Spleen (tissue), 7 donors: ENCODE measurements at regions not wholly inside any gene's neighbourhood (a gene's known extent, or its start where the extent isn't known, plus 50 kb on each side); places are given as distances from the start of the nearest gene placed in this dataset.

Experiments
- POLR2A ChIP-seq, 3 donors: fragments of 450-650 bp; IDR thresholded peaks; one replicate each; pipeline ENCODE4 v1.5.1; 2017; ENCODE audit warnings: antibody characterized with exemption in 3 of 3, mild to moderate bottlenecking in 1 of 3
- TF ChIP-seq, protein P1 (sequence below), 11 experiments: fragments of 200-600 bp in 7 of 11; fragments of 450-650 bp in 4 of 11; sonication (generic) in 4 of 11; IDR thresholded peaks in 8 of 11; conservative IDR thresholded peaks in 3 of 11; 1 replicate in 7 of 11; 2 replicates in 4 of 11; pipeline versions ENCODE4 v1.4.0 to v1.8.0; 2016 to 2021; ENCODE audit warnings: antibody characterized with exemption in 11 of 11, inconsistent platforms in 4 of 11, mild to moderate bottlenecking in 1 of 11
- donor health status: DM: no; HTN: no; CAD: no; lungs with moderate emphysema.
- donor health status: DM: no; HTN: no; CAD: no.
- donor health status: DM: no; HTN: no; CAD: no.

DNA sequence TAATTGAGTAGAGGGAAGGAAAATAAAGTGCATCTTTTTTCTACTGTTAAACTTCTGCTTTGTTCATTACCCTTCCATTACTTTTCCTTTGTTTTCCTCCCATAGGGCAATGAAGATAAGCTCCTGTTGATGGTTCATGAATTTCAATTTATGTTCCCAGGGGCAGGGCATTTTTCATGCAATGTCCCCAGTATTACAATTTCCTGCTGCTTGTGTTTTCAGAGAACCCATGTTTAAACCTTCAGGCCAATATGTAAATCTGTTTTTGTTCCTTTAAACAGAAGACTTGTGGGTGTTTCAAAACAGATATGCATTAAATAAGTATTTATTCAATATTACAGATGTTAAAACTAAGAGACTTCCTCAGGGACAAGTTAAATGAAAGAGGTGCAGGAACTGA, 834.5 kb downstream of the ZPLD1 start:
- TF ChIP-seq POLR2A (IDR thresholded peaks at IDR 0.05), result no peak
- TF ChIP-seq, protein P1, sequence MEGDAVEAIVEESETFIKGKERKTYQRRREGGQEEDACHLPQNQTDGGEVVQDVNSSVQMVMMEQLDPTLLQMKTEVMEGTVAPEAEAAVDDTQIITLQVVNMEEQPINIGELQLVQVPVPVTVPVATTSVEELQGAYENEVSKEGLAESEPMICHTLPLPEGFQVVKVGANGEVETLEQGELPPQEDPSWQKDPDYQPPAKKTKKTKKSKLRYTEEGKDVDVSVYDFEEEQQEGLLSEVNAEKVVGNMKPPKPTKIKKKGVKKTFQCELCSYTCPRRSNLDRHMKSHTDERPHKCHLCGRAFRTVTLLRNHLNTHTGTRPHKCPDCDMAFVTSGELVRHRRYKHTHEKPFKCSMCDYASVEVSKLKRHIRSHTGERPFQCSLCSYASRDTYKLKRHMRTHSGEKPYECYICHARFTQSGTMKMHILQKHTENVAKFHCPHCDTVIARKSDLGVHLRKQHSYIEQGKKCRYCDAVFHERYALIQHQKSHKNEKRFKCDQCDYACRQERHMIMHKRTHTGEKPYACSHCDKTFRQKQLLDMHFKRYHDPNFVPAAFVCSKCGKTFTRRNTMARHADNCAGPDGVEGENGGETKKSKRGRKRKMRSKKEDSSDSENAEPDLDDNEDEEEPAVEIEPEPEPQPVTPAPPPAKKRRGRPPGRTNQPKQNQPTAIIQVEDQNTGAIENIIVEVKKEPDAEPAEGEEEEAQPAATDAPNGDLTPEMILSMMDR (IDR thresholded peaks at IDR 0.05 in 8 of 11, conservative IDR thresholded peaks at IDR 0.05 in 3 of 11), result no peak
